ENCODE measurements at regions not wholly inside any gene's neighbourhood (a gene's known extent, or its start where the extent isn't known, plus 50 kb on each side); places are given as distances from the start of the nearest gene placed in this dataset.

DNA sequence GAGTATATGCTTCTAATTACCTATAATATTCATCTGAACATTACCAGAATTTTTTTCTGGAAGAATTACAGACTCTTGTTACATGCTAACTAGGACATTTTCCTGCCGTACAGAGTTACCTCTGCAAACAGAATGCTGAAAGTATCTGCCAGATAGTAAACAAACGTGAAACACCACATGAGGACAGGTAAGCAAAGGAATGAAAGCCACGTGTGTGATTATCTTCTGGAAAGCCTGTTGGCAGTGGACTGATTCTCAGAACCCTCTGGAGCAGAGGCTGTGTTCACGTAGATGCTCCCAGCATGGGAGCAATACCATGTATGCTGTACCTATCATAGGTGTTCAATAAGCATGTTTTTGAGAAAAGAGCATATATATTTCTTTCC is 472.6 kb downstream of the ENC1 start:
- TF ChIP-seq, protein P1, sequence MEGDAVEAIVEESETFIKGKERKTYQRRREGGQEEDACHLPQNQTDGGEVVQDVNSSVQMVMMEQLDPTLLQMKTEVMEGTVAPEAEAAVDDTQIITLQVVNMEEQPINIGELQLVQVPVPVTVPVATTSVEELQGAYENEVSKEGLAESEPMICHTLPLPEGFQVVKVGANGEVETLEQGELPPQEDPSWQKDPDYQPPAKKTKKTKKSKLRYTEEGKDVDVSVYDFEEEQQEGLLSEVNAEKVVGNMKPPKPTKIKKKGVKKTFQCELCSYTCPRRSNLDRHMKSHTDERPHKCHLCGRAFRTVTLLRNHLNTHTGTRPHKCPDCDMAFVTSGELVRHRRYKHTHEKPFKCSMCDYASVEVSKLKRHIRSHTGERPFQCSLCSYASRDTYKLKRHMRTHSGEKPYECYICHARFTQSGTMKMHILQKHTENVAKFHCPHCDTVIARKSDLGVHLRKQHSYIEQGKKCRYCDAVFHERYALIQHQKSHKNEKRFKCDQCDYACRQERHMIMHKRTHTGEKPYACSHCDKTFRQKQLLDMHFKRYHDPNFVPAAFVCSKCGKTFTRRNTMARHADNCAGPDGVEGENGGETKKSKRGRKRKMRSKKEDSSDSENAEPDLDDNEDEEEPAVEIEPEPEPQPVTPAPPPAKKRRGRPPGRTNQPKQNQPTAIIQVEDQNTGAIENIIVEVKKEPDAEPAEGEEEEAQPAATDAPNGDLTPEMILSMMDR (IDR thresholded peaks at IDR 0.05; ENCODE audit: low read depth, low read length): no peak
- H3K4me3 ChIP-seq (ENCODE audit: low read depth, low read length): no peak overlapping the region

DNA sequence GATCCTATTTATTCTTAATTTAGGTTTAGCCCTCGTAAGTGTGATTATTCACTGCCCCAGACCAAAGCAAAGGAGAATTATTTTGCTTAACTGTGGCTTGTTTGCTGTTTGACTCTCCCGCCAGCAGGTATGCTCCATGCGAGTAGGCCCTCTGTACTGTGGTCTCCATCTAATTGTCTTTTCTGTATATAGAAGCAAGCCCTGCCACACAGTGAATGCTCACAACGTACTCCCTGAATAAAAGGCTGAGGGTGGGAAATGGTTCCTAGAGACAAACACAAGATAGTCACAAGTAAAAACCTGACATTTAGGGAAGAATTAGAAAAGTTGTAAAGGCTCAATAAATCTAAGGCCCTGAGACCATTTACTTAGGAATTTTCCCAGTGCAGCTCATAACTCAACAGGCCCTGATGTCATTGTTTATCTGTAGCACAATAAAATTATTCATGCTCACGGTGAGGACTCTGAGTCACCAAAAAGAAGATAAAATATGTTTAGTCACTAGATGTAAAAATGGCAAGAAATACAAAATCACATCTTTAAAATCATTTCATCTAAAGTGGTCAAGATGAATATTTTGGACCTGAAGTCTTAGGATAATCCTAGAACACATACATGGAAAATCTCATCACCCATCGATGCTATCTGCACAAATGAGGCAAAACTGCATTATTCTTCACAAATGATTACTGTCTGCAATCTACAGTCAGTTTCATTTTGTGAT is 473.2 kb downstream of the ENC1 start:
- H3K4me3 ChIP-seq (ENCODE audit: low read depth, low read length): no peak overlapping the region
- TF ChIP-seq, protein P1 (IDR thresholded peaks at IDR 0.05; ENCODE audit: low read depth, low read length): no peak

GRCh38 chr5:74166064-74166463 is 474.5 kb downstream of the ENC1 start:
- no peak overlapping the region for H3K4me3 ChIP-seq (ENCODE audit: low read depth, low read length)
- TF ChIP-seq, protein P1 (IDR thresholded peaks at IDR 0.05; ENCODE audit: low read depth, low read length): no peak

DNA sequence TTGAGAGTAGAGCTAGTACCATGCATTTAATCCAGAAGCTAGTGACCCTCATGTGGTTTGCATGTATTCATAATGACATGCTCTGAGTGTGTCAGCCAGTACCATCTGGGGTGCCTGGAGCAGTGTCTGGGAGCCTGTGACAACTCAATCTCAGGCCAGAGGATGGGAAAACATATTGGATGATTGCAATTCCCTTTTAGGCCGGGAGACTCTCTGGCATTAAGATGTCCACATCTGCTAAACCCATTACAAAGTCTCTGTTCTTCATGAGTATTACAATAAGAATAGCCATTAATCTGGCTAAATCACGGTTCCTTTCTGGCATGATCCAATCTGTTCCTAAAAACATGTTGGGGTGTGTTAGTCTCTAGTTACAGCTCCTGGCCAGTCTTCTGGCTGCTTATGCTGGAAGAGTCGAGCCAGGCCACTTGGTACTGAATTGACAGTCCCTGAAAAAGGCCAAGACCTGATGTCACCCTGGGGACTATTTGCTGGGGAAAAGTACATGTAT is 475.7 kb downstream of the ENC1 start:
- no peak overlapping the region for H3K4me3 ChIP-seq (ENCODE audit: low read depth, low read length)
- TF ChIP-seq, protein P1 (IDR thresholded peaks at IDR 0.05; ENCODE audit: low read depth, low read length): no peak

DNA sequence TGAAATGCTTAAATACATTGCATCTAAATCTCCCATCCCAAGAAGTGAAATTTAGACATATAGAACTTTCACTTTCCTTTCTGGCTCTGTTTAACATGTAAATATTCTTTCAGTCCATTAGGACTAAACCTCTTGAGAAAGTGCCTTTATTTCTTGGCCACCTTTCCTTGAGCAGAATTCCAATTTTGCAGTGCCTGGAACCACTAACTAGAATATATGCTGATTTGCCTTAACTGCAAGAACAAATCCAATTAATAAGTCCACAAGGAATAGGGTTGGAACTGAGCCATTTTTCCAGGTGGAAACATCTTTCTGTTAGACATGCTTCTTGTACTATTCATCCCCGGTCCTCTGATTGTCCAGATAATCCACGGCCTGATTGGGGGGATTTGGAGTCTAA is 478.0 kb downstream of the ENC1 start:
- H3K4me3 ChIP-seq (ENCODE audit: low read depth, low read length): no peak overlapping the region
- TF ChIP-seq, protein P1 (IDR thresholded peaks at IDR 0.05; ENCODE audit: low read depth, low read length): no peak

DNA sequence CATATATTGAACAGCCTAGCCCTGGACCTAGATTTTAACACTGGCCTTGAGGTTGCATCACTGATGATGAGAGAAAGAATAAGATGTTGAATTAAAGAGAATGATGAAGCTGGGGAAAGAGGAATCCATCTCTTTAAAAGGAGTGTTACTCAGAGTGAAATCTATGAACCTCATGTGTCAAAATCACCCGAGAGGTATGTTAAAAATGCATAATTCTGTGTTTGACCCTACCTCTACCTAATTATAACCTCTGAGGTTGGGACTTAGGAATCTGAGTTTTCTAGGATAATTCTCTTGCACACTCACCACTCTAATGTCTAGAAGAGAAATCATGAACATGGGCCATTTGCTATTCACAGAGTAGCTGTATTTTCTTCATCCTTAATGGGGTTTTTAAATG is 479.4 kb downstream of the ENC1 start:
- TF ChIP-seq, protein P1 (IDR thresholded peaks at IDR 0.05; ENCODE audit: low read depth, low read length): no peak
- no peak overlapping the region for H3K4me3 ChIP-seq (ENCODE audit: low read depth, low read length)

DNA sequence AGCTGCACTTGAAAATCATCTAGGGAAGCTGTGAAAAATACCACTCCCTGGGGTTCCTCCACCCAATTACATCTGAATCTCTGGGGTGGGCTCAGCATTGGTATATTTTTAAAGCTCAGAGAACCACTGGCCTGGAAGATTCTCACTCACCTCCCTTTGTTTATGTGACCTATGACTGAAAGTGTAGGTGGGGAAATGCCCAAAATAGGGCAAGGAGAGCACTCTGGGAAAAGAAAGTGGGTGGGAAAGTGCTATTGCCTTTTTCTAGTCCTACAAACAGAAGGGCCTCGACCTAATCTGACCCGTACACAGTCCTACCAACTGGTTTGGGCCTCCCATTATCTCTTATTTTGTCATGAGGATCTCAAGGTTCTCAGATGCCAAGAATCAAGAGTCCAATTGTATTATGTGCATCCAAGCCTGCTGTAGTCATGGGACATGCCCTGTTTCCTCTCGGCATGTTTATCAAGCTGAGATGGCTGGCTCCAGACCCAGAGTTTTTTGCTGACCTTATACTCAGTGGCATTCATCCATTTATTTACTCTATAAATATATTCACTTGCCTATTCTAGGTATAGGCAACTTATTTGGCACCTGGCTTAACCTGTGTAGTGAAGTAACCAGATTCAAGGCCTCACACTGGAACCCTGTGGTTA is 483.7 kb downstream of the ENC1 start:
- H3K4me3 ChIP-seq (ENCODE audit: low read depth, low read length): no peak overlapping the region
- TF ChIP-seq, protein P1 (IDR thresholded peaks at IDR 0.05; ENCODE audit: low read depth, low read length): no peak

All from WI38 (cell line).